ENCODE measurements at regions not wholly inside any gene's neighbourhood (a gene's known extent, or its start where the extent isn't known, plus 50 kb on each side); places are given as distances from the start of the nearest gene placed in this dataset.
A peak's percentile ranks its signal among the peaks of the same experiment; 100 is the strongest.

DNA sequence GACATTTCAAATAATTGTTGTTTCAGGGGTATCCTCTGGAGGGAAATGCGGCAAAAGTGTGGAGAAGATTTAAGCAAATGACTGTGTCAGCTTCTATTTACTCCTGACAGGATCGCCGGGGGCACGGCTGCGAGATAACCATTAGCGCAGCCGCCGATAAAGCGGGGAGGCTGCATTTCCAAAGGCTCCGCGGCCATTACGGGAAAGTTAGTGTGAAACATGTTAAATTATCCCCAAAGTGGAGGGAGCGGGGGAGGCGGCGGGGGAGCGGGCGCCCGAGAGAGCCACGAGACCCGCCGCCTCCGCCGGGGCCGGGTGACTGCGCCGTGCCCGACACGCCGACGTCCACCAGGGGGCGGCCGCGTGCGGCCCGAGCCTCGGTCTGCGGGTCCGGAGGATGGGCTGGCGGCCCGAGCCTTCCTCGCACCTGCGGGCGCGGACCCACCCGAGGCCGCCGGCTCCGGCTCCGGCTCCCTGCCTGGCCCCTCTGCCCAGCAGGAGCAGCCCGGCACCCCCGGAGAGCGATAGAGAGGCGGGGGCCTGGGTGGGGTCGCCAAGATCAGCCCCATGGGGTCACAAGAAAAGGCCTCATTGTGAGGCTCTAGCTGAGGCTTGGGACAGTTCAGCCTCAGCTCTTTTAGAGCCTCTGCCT, 74.4 kb upstream of the PAX2 start:
- Histone ChIP-seq H3K27me3 (ENCODE audit: control insufficient read depth in 3 of 3, insufficient read depth in 3 of 3, low read length in 2 of 3) (peaks cover 11 to 84% (median 39%) of the 10 kb centered on the region in 3 donors), H3K4me1 (ENCODE audit: control insufficient read depth in 5 of 5, insufficient read depth in 5 of 5, low read length in 5 of 5) (peaks cover 0 to 4% (median 0%) of the 10 kb centered on the region in 5 donors), H3K4me3 (no peak overlapping the region), H3K9me3 (ENCODE audit: control insufficient read depth in 4 of 4, insufficient read depth in 3 of 4, low read length in 3 of 4) (peaks cover 0 to 4% (median 0%) of the 10 kb centered on the region in 4 donors), H3K27ac (ENCODE audit: low read depth in 1 of 2, low read length in 1 of 2) (no peak overlapping the region), H3K36me3 (ENCODE audit: control insufficient read depth in 4 of 4, insufficient read depth in 4 of 4, low read length in 4 of 4) (no peaks in the 10 kb centered on the region), H3K9ac (ENCODE audit: insufficient read depth in 1 of 2, low read length in 2 of 2) (no peak overlapping the region)
- TF ChIP-seq, protein P1, sequence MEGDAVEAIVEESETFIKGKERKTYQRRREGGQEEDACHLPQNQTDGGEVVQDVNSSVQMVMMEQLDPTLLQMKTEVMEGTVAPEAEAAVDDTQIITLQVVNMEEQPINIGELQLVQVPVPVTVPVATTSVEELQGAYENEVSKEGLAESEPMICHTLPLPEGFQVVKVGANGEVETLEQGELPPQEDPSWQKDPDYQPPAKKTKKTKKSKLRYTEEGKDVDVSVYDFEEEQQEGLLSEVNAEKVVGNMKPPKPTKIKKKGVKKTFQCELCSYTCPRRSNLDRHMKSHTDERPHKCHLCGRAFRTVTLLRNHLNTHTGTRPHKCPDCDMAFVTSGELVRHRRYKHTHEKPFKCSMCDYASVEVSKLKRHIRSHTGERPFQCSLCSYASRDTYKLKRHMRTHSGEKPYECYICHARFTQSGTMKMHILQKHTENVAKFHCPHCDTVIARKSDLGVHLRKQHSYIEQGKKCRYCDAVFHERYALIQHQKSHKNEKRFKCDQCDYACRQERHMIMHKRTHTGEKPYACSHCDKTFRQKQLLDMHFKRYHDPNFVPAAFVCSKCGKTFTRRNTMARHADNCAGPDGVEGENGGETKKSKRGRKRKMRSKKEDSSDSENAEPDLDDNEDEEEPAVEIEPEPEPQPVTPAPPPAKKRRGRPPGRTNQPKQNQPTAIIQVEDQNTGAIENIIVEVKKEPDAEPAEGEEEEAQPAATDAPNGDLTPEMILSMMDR (IDR thresholded peaks at IDR 0.05; ENCODE audit: control extremely low read depth, extremely low read depth) = peak; percentile 11
- DNase-seq (peak in 1 of 3 donors; percentile 11), ATAC-seq (ENCODE audit: insufficient read depth, low FRiP score) (no peak)
- WGBS, 2 donors = 5% methylated on average over 52 to 54 of the region's 54 CpGs

DNA sequence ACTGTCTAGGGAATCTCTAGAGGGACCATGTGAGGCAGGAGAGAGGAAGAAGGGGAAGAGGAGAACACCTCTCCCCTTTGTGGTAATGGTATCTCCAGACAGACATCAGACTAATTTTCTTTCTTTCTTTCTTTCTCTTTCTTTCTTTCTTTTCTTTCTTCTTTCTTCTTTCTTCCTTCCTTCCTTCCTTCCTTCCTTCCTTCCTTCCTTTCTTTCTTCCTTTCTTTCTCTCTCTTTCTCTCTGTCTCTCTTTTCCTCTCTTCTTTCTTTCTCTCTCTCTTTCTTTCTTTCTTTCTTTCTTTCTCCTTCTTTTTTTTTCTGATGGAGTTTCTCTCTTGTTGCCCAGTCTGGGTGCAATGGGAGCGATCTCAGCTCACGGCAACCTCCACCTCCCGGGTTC, 73.2 kb upstream of the PAX2 start:
- TF ChIP-seq, protein P1 (IDR thresholded peaks at IDR 0.05; ENCODE audit: control extremely low read depth, extremely low read depth) = no peak
- no peak overlapping the region for H3K9ac ChIP-seq (ENCODE audit: insufficient read depth in 1 of 2, low read length in 2 of 2)
- H3K27me3 ChIP-seq (ENCODE audit: control insufficient read depth in 3 of 3, insufficient read depth in 3 of 3, low read length in 2 of 3) = peaks cover 11 to 84% (median 39%) of the 10 kb centered on the region in 3 donors
- H3K4me3 ChIP-seq = no peak overlapping the region
- H3K36me3 ChIP-seq (ENCODE audit: control insufficient read depth in 4 of 4, insufficient read depth in 4 of 4, low read length in 4 of 4) = no peaks in the 10 kb centered on the region
- peaks cover 0 to 4% (median 0%) of the 10 kb centered on the region in 5 donors for H3K4me1 ChIP-seq (ENCODE audit: control insufficient read depth in 5 of 5, insufficient read depth in 5 of 5, low read length in 5 of 5)
- WGBS, 2 donors = 91 to 96% methylated on average over 3 of the region's 3 CpGs
- H3K27ac ChIP-seq (ENCODE audit: low read depth in 1 of 2, low read length in 1 of 2) = no peak overlapping the region
- peaks cover 0 to 5% (median 0%) of the 10 kb centered on the region in 4 donors for H3K9me3 ChIP-seq (ENCODE audit: control insufficient read depth in 4 of 4, insufficient read depth in 3 of 4, low read length in 3 of 4)
- DNase-seq (no peak), ATAC-seq (ENCODE audit: insufficient read depth, low FRiP score) (no peak)

DNA sequence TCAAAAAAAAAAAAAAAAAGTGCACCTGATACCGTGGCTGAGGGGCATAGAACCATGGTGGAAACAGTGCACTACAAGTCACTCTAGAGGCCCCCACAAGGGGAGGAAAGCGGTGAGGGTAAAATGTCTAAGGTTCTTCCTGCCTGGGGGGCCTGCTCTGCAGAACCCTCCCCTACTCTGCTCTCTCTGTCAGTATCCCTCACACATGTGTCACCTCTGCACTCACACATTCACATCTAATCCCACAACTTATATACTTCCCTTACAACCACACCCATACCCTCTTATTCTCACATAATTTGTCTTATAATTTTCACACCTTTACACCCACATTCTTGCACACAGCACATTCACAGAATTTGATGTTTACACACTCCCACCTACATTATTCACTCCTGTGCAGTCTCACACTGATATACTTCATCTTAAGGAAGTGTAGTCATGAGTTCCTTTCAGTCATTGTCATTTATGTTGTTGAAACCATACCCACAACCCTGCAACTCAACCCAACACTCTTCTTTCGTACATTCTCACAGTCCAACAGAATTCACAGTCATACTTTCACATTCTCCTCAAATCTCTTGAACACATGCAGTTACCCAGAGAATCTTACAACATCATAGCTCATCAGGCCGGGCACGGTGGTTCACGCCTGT, 68.0 kb upstream of the PAX2 start:
- TF ChIP-seq, protein P1 (IDR thresholded peaks at IDR 0.05; ENCODE audit: control extremely low read depth, extremely low read depth) = no peak
- 74 to 88% methylated on average over 5 to 6 of the region's 6 CpGs for WGBS, 2 donors
- DNase-seq (no peak), ATAC-seq (ENCODE audit: insufficient read depth, low FRiP score) (no peak)
- no peaks in the 10 kb centered on the region for H3K4me1 ChIP-seq (ENCODE audit: control insufficient read depth in 5 of 5, insufficient read depth in 5 of 5, low read length in 5 of 5)
- no peak overlapping the region for H3K27ac ChIP-seq (ENCODE audit: low read depth in 1 of 2, low read length in 1 of 2)
- no peak overlapping the region for H3K9ac ChIP-seq (ENCODE audit: insufficient read depth in 1 of 2, low read length in 2 of 2)
- H3K36me3 ChIP-seq (ENCODE audit: control insufficient read depth in 4 of 4, insufficient read depth in 4 of 4, low read length in 4 of 4) = no peaks in the 10 kb centered on the region
- H3K9me3 ChIP-seq (ENCODE audit: control insufficient read depth in 4 of 4, insufficient read depth in 3 of 4, low read length in 3 of 4) = peaks cover 0 to 5% (median 0%) of the 10 kb centered on the region in 4 donors
- H3K4me3 ChIP-seq = no peak overlapping the region
- peaks cover 14 to 67% (median 38%) of the 10 kb centered on the region in 3 donors for H3K27me3 ChIP-seq (ENCODE audit: control insufficient read depth in 3 of 3, insufficient read depth in 3 of 3, low read length in 2 of 3)
